NCI-H748 treated with DMSO at 0.1 percent for 48 hours (cell line): ENCODE measurements at regions not wholly inside any gene's neighbourhood (a gene's known extent, or its start where the extent isn't known, plus 50 kb on each side); places are given as distances from the start of the nearest gene placed in this dataset.

Source experiments
- DNase-seq: peaks from one replicate; lab custom pipeline; 2025; lab: John Stamatoyannopoulos, UW

DNA sequence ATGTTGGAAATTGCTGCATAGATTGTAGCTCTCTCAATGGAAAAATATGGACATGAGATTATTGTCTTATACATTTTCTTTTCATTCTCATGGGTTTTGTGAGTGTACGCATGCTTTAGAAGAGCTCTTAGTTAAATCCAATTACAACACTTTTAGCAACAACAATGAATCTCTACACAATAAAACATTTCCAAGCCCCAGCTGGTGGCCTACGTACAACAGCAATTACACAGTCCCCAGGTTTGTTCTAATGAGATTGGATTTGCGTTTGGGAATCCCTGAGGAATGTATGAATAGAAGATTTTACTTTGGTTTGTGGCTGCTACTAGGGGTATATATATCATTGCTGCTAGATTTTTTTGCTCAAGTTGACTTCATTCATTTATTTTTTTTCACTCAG is 98.6 kb downstream of the FHDC1 start:
- DNase-seq: no peak

DNA sequence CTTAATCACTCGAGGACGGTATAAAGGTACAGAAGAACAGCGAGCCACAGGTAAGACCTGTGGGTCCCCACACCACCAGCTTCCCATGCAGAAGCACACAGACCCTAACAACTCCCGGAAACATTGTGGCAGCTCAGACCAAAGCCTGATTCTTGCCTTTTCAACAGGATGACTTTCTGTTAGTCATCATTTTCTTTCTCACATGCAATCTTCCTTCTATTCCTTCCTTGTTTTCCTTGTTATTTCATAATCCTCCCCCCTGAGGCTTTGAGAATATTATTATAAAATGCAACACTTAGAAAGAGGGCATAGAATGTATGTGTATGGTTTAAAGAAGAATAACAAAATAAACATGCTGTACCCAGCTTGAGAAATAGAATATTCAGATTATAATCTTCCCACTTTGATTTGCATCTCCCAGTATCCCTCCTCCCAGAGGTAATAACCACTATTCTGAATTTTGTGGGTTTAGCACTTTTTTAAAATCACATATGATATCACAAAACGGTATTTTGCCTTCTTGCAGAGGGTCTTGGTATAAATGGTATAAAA is 100.9 kb downstream of the FHDC1 start:
- DNase-seq: no peak

DNA sequence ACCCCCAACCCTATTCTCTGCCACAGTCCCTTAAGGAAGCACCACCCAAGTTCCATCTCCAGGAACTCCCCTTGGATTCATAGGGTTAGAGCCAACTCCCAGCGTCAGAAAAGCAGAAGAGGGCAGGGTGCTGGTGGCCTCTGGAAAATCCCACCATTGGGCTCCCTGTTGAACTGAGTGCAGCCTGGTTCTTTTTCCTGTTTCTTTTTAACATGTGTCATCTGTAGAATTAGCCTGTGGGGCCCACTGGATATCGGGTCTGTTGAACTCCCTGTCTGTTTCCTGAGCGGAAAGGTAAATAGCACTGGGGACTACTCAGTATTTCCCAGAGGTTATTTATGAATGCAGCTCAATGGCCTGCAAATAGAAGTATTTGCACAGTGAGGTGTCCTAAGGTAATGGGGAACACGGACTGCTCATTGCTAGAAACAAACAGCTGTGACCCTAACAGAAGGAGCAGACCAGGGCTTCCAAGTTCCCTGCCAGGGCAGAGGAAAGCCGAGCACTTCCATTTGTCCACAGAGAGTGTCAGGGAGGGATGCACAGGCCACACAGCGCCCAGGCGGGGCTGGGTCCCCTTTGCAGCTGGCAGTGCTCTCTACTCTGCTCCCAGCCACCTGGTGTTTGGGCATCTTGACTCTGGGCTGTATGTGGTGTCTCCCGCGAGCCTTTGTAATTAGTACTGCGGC is 102.6 kb downstream of the FHDC1 start:
- peak; percentile 37 for DNase-seq

DNA sequence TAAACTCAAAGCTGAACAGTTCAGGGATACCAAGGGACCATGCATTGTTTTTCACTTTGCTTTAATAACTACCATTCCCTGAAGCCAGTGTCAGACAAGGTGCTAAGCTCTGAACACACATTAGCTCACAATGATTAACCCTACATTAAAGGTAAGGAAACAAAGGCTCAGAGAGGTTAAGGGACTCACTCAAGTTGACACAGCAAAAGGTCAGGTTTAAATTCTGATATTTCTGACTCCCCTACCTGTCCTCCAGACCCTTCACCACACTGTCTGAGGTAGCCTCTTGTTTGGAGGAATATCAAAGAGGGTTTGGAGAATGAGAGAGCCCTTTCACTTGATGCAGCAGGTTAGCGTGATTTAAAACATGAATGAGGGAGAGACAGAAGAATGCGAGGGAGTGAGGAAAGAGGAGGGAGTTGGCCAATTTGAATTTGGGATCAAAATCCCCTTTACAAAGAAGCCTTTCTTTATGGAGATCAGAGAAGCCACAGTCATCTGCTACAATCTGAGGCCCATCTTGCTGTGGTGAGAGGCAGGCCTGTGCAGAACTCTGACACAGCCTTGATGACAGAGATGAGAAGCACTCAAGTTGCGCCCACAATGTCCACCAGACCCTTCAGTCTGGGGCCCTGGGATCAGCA is 103.5 kb downstream of the FHDC1 start:
- DNase-seq: no peak

DNA sequence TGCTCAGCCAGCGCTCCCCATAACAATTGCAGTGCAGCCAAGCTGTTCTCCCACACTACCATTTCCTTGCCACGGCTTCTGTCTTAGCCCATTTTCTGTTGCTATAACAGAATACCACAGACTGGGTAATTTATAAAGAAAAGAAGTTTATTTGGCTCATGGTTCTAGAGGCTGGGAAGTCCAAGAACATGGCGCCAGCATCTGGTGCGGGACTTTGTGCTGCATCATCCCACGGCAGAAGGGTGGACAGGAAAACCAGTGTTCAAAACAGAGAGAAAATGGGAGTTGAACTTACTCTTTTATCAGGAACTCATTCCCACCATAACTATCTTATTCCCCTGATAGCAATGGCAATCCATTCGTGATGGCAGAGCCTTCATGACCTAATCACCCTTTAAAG is 104.6 kb downstream of the FHDC1 start:
- no peak for DNase-seq

DNA sequence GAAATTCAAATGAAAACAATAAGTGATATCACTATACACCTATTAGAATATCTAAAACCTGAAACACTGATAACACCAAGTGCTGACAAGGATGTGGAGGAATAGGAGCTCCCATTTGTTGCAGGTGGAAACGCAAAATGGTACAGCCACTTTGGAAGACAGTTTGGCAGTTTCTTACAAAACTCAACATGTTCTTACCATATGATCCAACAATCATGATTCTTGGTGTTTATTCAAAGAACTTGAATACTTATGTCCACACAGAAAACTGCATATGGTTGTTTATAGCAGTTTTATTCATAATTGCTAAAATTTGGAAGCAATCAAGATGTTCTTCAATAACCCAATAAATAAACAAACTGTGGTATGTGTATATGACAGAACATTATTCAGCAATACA is 107.9 kb downstream of the FHDC1 start:
- DNase-seq: no peak

DNA sequence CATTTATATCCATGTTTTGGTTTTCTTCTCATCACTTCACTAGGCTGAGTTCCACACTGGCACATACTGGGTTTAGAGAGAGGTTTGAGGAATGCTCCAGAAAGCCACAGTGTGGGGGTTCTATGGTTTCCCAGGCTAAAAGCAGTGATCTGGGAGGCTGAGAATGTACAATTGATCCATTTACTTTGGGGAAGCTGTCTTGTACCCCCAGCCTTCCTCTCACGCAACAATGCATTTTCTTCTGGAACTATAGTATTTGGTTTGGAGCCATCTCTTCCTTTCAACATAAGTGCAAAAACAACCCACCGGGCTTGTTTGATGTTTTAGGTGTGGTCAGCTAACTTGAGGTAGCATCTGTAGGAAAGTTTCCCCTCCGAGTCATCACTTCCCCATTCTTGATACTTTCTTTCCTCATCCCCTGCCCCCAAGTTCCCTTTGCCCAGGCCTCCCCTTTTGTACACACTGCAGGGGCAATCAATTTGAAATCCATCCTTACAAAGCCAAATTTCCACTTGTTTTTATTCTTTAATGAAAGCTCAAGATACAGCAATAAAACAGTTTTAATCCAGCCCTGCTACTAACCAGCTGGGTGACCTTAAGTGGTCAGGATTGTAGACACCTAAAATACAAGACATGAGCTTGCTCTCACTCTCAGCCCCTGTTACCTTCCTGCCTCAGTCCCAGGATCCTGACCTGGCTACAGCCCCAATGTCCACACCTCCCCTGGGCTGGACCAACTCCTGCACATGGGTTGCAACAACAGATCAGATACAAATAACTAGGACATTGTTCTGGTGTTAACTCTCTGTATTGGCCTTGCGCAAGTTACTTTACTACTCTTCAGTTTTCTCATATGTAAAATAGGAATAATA is 109.2 kb downstream of the FHDC1 start:
- DNase-seq: no peak

DNA sequence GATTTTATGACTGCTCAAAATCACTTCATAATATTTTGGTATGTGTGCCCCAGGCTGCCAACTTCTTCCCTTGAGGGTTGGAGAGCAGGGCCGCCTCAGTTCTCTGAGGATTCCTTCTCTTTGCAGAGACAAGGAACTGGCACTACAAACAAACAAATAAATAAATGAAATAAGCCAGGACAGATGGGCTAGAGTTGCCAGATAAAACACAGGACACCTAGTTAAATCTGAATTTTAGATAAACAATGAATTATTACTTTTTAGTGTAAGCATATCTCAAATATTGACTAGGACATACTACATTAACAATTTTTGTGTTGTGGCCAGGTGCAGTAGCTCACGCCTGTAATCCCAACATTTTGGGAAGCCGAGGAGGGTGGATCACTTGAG is 122.5 kb downstream of the FHDC1 start:
- DNase-seq: no peak

DNA sequence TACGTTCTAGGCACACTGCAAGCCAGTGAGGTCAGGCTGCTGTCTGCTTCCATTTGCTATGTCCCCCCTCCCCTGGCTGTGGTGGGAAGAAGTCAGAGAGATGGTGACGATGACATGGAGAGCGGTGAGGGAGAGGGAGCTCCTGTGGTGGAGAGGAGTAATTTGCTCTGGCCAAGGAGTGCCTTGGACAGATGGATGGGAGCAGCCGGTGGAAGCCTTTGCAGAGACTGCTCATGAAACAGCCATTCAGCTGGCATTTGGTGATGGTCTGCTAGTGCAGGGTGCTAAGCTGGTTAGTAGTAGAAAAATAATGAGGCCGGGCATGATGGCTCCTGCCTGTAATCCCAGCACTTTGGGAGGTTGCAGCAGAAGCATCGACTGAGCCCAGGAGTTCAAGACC is 124.1 kb downstream of the FHDC1 start:
- DNase-seq: no peak

DNA sequence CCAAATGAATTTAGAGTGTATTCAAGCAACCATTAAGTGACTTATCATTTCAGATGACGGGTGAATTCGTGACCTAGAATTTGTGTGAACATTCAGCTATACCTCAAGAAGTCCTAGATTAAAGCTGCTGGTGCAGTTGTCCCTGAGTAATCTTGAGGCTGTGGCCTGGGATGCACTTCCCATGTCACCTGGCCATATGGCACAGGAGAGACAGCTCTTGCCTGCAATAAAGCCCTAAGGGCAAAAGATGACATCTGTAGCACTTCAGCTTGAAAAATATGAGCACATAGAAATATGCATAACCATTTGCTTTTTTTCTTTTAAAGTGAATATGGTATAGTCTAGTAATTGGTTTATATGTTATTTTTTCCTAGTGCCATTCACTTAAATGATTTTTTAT is 125.8 kb downstream of the FHDC1 start:
- DNase-seq: no peak

DNA sequence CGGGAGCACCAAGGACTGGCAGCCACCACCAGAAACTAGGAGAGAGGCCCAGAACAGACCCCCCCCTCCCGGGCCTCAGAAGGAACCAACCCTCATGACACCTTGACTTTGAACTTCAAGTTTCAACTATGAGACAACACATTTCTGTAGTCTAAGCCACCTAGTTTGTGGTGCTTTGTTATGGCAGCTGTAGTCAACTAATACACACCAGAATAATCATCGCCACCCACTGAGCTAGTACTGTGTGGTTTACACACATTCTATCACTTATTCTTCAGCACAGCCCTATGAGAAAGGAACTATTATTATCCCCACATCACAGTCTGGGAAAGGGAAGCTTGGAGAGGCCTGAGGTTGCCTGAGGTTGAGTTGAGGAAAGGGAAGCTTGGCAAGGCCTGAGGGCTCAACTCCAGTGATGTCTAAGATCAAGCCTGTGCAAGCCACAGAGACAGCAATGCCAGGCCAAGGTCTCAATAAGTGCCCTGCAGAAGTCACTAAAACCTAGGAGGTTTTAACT is 126.6 kb downstream of the FHDC1 start:
- DNase-seq: no peak

DNA sequence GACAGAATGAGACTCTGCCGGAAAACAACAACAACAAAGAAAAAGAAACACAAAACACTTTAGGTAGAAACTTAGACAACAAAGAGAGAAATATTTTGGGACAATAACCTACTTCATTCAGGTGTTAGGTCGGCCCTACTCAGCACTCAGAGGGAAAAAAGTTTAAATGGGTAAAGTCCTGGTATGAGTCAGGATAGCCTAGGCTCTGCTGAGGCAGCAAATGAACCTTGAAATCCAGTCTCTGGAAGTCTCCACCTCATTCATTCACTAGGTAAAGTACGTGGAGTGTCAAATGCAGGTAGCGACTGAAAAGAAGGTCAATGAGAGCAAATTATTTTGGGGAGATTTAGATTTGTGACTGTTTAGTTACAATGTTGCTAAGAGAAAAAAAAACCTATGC is 127.4 kb downstream of the FHDC1 start:
- DNase-seq: no peak

DNA sequence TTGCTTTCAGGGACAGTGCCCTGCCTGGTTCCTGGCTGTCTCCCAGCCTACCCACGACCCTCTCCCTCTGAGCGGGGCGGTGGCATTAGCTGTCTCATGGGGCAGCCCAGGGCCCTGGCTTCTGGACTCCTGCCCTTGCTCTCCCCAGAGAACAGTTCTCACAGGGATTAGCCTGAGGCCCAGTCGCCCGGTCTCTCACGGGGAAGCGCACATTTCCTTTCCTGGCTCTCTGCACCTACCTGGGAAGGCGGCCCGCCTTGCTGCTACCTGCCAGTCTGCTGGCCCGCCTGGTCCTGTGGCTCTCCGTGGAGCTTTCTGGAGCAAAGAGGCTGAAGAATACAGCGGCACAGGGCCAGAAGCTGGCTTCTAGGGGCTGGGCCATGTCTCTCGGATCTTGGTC is 128.4 kb downstream of the FHDC1 start:
- no peak for DNase-seq

DNA sequence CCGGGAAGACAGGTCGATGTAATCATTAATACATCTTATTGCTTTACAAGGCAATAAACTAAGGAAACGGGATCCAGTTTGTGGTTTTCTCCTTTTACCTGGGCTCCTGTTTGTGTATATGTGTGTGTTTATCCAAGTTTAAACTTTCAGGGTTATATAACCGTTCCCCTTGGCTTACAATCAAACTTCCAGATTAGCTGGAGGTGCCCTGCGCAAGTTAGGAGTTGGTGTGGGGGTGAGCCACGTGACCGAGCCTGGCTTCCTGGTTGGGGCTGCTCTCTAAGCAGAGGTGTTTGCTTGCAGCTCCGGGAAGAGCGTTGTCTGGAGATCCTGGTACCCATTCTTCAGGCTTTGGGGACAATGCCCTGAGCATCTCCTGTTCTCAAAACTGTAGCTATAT is 129.2 kb downstream of the FHDC1 start:
- DNase-seq: no peak

DNA sequence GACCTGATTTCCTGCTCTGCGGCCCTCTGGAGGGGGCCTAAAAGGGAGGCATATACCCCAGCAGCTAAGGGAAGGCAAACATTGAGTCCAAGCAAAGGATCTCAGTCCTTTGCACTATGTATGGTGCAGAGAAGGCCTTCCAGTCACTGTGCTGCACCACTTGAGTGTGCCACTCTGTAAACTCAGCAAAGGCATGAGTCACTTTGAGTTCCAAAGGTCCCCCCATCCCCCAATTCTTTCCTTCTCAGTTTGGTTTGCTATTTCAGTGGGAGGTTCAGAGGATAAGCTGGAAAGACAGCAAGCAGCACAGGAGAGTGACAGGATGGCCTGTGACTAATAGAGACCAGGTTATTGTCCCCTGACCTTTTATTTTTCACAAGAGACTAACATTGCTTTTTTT is 131.3 kb downstream of the FHDC1 start:
- no peak for DNase-seq

DNA sequence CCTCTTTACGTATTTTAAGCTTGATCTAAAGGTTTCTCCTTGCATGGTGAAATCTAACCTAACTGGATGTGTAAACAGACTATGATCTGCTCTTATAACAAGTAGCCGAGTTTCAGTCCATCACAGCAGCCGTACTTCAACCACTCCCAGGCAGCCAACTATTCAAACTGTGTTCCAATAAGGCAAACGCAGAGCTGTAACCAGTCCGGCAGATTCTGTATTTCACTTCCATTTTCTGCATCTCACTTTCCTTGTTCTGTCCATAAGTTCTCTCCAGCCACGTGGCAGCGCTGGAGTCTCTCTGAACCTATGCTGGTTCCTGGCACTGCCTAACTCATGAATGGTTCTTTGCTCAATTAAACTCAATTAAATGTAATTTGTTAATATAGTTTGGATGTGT is 132.6 kb downstream of the FHDC1 start:
- no peak for DNase-seq

DNA sequence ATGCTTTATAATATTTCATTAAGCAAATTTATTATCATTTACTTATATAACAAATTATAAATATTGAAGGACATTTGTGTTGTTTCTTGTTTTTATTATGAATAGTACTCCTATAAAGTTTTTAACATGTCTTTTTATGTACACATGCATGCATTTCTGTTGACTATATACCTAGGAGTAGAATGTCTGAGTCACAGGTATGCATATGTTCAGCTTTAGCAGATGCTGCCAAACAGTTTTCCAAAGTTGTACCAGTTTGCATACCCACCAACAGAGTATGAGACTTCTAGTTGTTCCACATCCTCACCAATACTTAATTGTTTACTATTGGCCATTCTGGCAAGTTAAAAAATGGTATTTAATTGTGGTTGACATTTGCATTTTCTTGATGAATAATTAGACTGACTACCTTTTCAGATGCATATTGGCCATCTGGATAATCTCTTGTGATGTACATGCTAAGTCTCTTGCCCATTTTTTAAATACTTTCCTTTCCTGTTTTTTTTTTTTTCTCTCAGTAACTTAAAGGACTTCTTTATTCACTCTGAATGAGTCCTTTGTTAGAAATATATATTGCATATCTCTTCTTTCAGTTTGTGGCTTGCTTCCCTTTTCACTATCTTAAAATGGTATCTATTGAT is 132.2 kb upstream of the TRIM2 start:
- DNase-seq: no peak

DNA sequence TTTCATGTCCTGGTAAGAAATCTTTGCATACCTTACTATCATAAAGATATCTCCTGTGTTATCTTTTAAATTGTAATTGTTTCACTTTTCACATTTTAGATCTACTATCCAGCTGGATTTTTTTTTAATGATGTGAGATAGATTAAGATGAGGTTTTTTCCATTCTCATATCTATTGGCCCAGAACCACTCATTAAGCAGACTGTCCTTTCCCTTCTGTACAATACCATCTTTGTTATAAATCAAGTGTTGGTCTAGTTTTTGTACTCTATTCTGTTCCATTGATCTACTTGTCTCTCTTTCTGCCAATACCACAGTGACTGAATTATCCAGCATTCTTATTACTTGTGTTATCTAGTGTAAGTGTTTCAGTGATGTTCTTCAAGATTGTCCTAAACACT is 131.6 kb upstream of the TRIM2 start:
- no peak for DNase-seq

DNA sequence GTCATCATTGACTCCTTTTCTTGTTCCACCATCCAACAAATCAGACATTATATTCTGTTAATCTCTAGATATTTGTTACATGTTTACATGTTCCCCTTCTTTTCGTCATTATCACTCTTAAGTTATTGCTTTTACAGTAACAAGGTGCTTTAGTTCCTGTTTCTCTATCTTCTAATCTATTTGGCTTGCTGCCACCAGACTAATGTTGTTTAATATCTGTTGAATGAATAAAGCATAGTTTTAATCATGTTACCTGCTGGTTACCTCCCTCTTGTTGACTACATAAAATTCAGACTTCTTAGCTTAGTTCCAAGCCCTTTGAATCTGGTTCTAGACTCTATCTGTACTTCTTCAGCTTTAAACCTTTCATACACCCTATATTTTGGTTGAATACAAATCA is 129.8 kb upstream of the TRIM2 start:
- no peak for DNase-seq

DNA sequence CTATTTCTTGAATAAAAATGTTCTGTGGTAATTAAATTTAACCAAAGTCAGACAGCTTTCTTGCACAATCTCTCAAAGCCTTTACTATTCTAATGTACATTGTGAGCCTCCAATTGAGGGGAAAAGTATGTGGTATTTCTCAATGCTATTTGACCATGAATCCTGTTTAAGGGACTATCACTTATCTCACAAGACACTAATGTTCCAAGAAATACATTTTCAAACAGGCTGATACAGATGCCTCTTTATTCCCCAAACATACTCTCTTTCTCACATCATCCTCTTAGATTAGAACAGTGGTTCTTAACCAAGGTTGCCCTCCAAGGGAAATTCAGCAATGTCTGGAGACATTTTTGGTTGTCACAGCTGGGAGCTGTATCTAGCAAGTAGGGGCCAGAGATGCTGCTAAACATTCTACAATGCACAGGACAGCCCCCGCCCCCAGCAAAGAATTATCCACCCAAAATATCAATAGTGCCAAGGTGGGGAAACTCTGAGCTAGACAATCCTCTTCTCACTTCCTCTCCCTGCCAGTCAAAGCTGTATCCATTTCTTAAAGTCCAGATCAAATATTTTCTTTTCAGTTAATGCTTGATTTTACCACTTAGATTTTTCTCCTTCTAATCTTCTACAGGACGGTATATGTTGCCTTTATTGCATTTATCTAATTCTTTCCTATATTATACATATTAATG is 129.2 kb upstream of the TRIM2 start:
- DNase-seq: no peak

DNA sequence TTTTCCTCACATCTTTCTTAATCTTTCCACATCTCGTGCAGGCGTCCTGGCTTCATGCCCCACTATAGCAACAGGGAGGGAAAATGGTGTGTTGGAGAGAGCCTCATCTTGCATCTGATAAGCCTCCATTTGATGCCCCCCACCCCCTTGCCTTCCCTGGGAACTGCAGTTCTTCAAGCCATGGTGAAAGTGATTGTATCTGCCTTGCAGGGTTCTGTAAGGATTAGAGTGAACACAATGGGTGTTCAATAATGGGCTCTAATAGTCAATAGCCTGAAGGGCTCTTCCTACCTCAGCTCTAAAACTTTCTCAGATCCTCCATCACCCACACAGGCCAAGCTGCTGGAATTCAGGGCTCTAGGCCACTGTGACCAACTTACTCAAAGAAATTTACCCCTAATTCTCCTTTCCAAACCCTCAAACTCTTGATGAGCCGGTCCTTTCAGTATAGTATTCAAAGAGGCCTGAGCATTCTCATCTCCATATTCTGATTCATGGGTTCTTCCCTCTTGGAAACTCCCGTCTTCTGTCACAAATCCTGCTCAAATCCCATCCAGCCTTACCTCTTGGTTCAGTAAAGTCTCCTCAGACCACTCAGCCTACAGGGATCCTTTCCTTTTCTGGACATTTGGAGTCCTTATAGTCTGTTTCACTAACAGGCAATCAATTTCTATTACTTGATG is 128.3 kb upstream of the TRIM2 start:
- DNase-seq: no peak
